Lung (tissue), 11 donors: ENCODE measurements at regions not wholly inside any gene's neighbourhood (a gene's known extent, or its start where the extent isn't known, plus 50 kb on each side); places are given as distances from the start of the nearest gene placed in this dataset.

Experiments used
- ATAC-seq: fragments of 200-7000 bp; cut with Tn5 transposase; one replicate; pipeline ENCODE4 v1.9.1; 2020; ENCODE audit warnings: moderate number of reproducible peaks; ENCODE audit not compliant: insufficient read depth, low FRiP score
- DNase-seq, 3 donors: peaks; one replicate each; pipeline ENCODE4 v3.0.0-alpha.2; 2013 to 2017
- H3K27ac ChIP-seq, 2 donors: one replicate each; pipeline ENCODE4 v1.5.1; 2013; ENCODE audit warnings: mild to moderate bottlenecking in 2 of 2, moderate library complexity in 2 of 2, control low read depth in 1 of 2, inconsistent platforms in 1 of 2, low read depth in 1 of 2, low read length in 1 of 2
- H3K27me3 ChIP-seq, 3 donors: one replicate each; pipeline ENCODE4 v1.5.1; 2013; ENCODE audit warnings: low read length in 2 of 3; ENCODE audit not compliant: control insufficient read depth in 3 of 3, insufficient read depth in 3 of 3
- H3K36me3 ChIP-seq, 4 donors: one replicate each; pipeline ENCODE4 v1.5.1; 2013; ENCODE audit warnings: low read length in 4 of 4, mild to moderate bottlenecking in 1 of 4, moderate library complexity in 1 of 4; ENCODE audit not compliant: control insufficient read depth in 4 of 4, insufficient read depth in 4 of 4
- H3K4me1 ChIP-seq, 5 donors: one replicate each; pipeline ENCODE4 v1.5.1; 2013; ENCODE audit warnings: low read length in 5 of 5, mild to moderate bottlenecking in 2 of 5, moderate library complexity in 1 of 5; ENCODE audit not compliant: control insufficient read depth in 5 of 5, insufficient read depth in 5 of 5
- H3K4me3 ChIP-seq: one replicate; pipeline ENCODE4 v1.5.1; 2013; ENCODE audit warnings: mild to moderate bottlenecking, control low read depth, moderate library complexity
- H3K9ac ChIP-seq, 2 donors: one replicate each; pipeline ENCODE4 v1.5.1; 2013; ENCODE audit warnings: low read length in 2 of 2, control low read depth in 1 of 2; ENCODE audit not compliant: insufficient read depth in 1 of 2
- H3K9me3 ChIP-seq, 4 donors: one replicate each; pipeline ENCODE4 v1.5.1; 2013; ENCODE audit warnings: low read length in 3 of 4, mild to moderate bottlenecking in 1 of 4, moderate library complexity in 1 of 4; ENCODE audit not compliant: control insufficient read depth in 4 of 4, insufficient read depth in 3 of 4
- CTCF ChIP-seq: IDR thresholded peaks from 2 replicates; pipeline ENCODE4 v1.5.1; 2012; ENCODE audit warnings: mild to moderate bottlenecking; ENCODE audit errors: control extremely low read depth, extremely low read depth
- WGBS, 2 donors: extraction: QIAGEN DNeasy Blood & Tissue Kit; methylation state at CpG; one replicate each; pipeline ENCODE4 v1.1.7; 2013; 5-methylcytosine and 5-hydroxymethylcytosine counted together
- donor health status: control.
- donor health status: control.
- donor health status: Bipolar disorder and iron deficiency.
- donor health status: healthy.
- donor health status: DM: yes; HTN: yes; CAD: no.

- Histone ChIP-seq H3K36me3 (peaks cover 0 to 5% (median 3%) of the 10 kb centered on the region in 4 donors), H3K27me3 (no peaks in the 10 kb centered on the region), H3K27ac (no peak overlapping the region), H3K4me3 (no peak overlapping the region), H3K4me1 (peaks cover 0 to 34% (median 8%) of the 10 kb centered on the region in 5 donors), H3K9ac (no peak overlapping the region), H3K9me3 (no peaks in the 10 kb centered on the region)
- no peak for DNase-seq
- WGBS, 2 donors, result 58 to 70% methylated on average over 17 of the region's 17 CpGs
- ATAC-seq, result no peak
- no peak for TF ChIP-seq CTCF
These were observed 275.4 kb downstream of the SEC14L1 start for GRCh38 chr17:77416105-77416713.

GRCh38 chr17:77417575-77417974 is 276.8 kb downstream of the SEC14L1 start:
- ATAC-seq, result peak; percentile 13
- no peaks in the 10 kb centered on the region for H3K27me3 ChIP-seq
- peaks cover 0 to 47% (median 12%) of the 10 kb centered on the region in 5 donors for H3K4me1 ChIP-seq
- peak; percentile 70 to 78 (median 71) for DNase-seq
- no peak overlapping the region for H3K4me3 ChIP-seq
- H3K36me3 ChIP-seq, result peaks cover 0 to 5% (median 2%) of the 10 kb centered on the region in 4 donors
- H3K9me3 ChIP-seq, result no peaks in the 10 kb centered on the region
- WGBS, 2 donors, result 69 to 89% methylated on average over 12 of the region's 12 CpGs
- TF ChIP-seq CTCF, result no peak
- peak overlapping the region in 1 of 2 donors; percentile 37 for H3K27ac ChIP-seq
- no peak overlapping the region for H3K9ac ChIP-seq

- DNase-seq, result no peak
- H3K9ac ChIP-seq, result no peak overlapping the region
- no peak for ATAC-seq
- H3K27me3 ChIP-seq, result no peaks in the 10 kb centered on the region
- H3K4me3 ChIP-seq, result no peak overlapping the region
- H3K27ac ChIP-seq, result no peak overlapping the region
- TF ChIP-seq CTCF, result no peak
- H3K9me3 ChIP-seq, result no peaks in the 10 kb centered on the region
- WGBS, 2 donors, result 86 to 92% methylated on average over 12 of the region's 12 CpGs
- H3K4me1 ChIP-seq, result peaks cover 0 to 56% (median 17%) of the 10 kb centered on the region in 5 donors
- peaks cover 0 to 5% (median 2%) of the 10 kb centered on the region in 4 donors for H3K36me3 ChIP-seq
These were observed 277.8 kb downstream of the SEC14L1 start for GRCh38 chr17:77418609-77419008.

- Histone ChIP-seq H3K27ac (no peak overlapping the region), H3K9ac (no peak overlapping the region), H3K27me3 (no peaks in the 10 kb centered on the region), H3K9me3 (no peaks in the 10 kb centered on the region), H3K4me3 (no peak overlapping the region), H3K4me1 (peaks cover under 1 to 61% (median 22%) of the 10 kb centered on the region in 5 donors), H3K36me3 (peaks cover 0 to 5% (median 2%) of the 10 kb centered on the region in 4 donors)
- no peak for TF ChIP-seq CTCF
- 86 to 88% methylated on average over 17 of the region's 17 CpGs for WGBS, 2 donors
- no peak for DNase-seq
- ATAC-seq, result no peak
These were observed 278.3 kb downstream of the SEC14L1 start for GRCh38 chr17:77419095-77419494.
